PFSK-1 (cell line): ENCODE measurements at regions not wholly inside any gene's neighbourhood (a gene's known extent, or its start where the extent isn't known, plus 50 kb on each side); places are given as distances from the start of the nearest gene placed in this dataset.

Experiments
- POLR2AphosphoS5 ChIP-seq: IDR thresholded peaks from 2 replicates; pipeline ENCODE4 v1.6.1; 2012; ENCODE audit warnings: low read depth, mild to moderate bottlenecking, control low read depth, low read length, moderate library complexity
- TF ChIP-seq, protein P1 (sequence below), 2 experiments: IDR thresholded peaks; 2 replicates each; pipeline versions ENCODE4 v1.6.1 to v1.8.0; 2011 to 2012; ENCODE audit warnings: low read depth in 2 of 2, low read length in 2 of 2, control low read depth in 1 of 2, inconsistent platforms in 1 of 2, mild to moderate bottlenecking in 1 of 2, moderate library complexity in 1 of 2; ENCODE audit not compliant: insufficient read depth in 1 of 2

DNA sequence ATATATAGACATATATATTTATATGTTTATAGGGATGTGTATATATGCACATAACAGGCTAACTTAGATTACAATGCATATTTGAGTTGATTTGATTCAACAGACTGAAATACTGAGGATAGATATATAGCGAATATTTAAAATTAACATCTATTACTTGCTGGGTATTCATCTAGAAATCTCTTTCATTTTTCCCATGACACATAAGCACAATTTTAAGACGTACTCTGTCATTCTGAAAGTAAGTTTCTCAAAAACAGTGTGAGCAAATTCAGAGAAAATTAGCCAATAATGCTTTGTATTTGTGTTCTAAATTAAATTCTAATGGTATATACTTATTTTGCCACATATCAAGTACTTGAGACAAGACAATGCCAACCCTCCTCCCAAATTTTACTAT, 907.5 kb upstream of the MDGA2 start:
- TF ChIP-seq, protein P1, sequence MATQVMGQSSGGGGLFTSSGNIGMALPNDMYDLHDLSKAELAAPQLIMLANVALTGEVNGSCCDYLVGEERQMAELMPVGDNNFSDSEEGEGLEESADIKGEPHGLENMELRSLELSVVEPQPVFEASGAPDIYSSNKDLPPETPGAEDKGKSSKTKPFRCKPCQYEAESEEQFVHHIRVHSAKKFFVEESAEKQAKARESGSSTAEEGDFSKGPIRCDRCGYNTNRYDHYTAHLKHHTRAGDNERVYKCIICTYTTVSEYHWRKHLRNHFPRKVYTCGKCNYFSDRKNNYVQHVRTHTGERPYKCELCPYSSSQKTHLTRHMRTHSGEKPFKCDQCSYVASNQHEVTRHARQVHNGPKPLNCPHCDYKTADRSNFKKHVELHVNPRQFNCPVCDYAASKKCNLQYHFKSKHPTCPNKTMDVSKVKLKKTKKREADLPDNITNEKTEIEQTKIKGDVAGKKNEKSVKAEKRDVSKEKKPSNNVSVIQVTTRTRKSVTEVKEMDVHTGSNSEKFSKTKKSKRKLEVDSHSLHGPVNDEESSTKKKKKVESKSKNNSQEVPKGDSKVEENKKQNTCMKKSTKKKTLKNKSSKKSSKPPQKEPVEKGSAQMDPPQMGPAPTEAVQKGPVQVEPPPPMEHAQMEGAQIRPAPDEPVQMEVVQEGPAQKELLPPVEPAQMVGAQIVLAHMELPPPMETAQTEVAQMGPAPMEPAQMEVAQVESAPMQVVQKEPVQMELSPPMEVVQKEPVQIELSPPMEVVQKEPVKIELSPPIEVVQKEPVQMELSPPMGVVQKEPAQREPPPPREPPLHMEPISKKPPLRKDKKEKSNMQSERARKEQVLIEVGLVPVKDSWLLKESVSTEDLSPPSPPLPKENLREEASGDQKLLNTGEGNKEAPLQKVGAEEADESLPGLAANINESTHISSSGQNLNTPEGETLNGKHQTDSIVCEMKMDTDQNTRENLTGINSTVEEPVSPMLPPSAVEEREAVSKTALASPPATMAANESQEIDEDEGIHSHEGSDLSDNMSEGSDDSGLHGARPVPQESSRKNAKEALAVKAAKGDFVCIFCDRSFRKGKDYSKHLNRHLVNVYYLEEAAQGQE (IDR thresholded peaks at IDR 0.05; ENCODE audit: insufficient read depth in 1 of 2, low read depth in 2 of 2, low read length in 2 of 2) = no peak
- no peak for TF ChIP-seq POLR2AphosphoS5
